ENCODE measurements at regions not wholly inside any gene's neighbourhood (a gene's known extent, or its start where the extent isn't known, plus 50 kb on each side); places are given as distances from the start of the nearest gene placed in this dataset.

GRCh38 chr2:194015751-194016150 lies 1641.3 kb upstream of the SLC39A10 start:
- TF ChIP-seq CTCF (conservative IDR thresholded peaks at IDR 0.05) (no peak), EZH2 (IDR thresholded peaks at IDR 0.05; ENCODE audit: low read depth) (no peak)

All from PC-9 (cell line).